GM19043 (cell line): ENCODE measurements at regions not wholly inside any gene's neighbourhood (a gene's known extent, or its start where the extent isn't known, plus 50 kb on each side); places are given as distances from the start of the nearest gene placed in this dataset.
"Not testable (repeated sequence)": the region's sequence is repeated elsewhere in the genome, so short reads cannot be mapped to it uniquely, and the experiment has no call there.

Experiments used
- ATAC-seq: cut with Tn5 transposase; IDR thresholded peaks from one replicate; pipeline ENCODE4 v1.9.1; 2021; ENCODE audit warnings: low read depth; ENCODE audit not compliant: unreplicated experiment

- ATAC-seq = no peak
Measured at GRCh38 chrX:40530509-40530908, 50.3 kb upstream of the ATP6AP2 start.

GRCh38 chrX:40527543-40527942, 53.2 kb upstream of the ATP6AP2 start:
- no peak for ATAC-seq

- ATAC-seq = no peak
Measured at GRCh38 chrX:40526412-40526811, 54.4 kb upstream of the ATP6AP2 start.

- ATAC-seq = not testable (repeated sequence)
Measured at GRCh38 chrX:40525901-40526300, 54.9 kb upstream of the ATP6AP2 start.

- ATAC-seq = no peak
Measured at GRCh38 chrX:40524423-40524822, 56.3 kb upstream of the ATP6AP2 start.

GRCh38 chrX:40523852-40524251, 56.9 kb upstream of the ATP6AP2 start:
- ATAC-seq = no peak

- ATAC-seq = no peak
Measured at GRCh38 chrX:40521868-40522450, 58.8 kb upstream of the ATP6AP2 start.

- ATAC-seq = no peak
Measured at GRCh38 chrX:40514376-40514775, 66.4 kb upstream of the ATP6AP2 start.

- ATAC-seq = no peak
Measured at GRCh38 chrX:40513835-40514234, 66.9 kb upstream of the ATP6AP2 start.

- ATAC-seq = no peak
Measured at GRCh38 chrX:40513012-40513411, 67.8 kb upstream of the ATP6AP2 start.

- no peak for ATAC-seq
Measured at GRCh38 chrX:40511258-40511657, 69.5 kb upstream of the ATP6AP2 start.

- ATAC-seq = no peak
Measured at GRCh38 chrX:40508560-40508959, 72.2 kb upstream of the ATP6AP2 start.

- ATAC-seq = no peak
Measured at GRCh38 chrX:40506201-40506985, 74.4 kb upstream of the ATP6AP2 start.

GRCh38 chrX:40504801-40505605, 75.8 kb upstream of the ATP6AP2 start:
- no peak for ATAC-seq

GRCh38 chrX:40503094-40503493, 77.7 kb upstream of the ATP6AP2 start:
- no peak for ATAC-seq

- no peak for ATAC-seq
Measured at GRCh38 chrX:40502688-40503087, 78.1 kb upstream of the ATP6AP2 start.

GRCh38 chrX:40501164-40501855, 79.5 kb upstream of the ATP6AP2 start:
- ATAC-seq = no peak

GRCh38 chrX:40496728-40497127, 84.0 kb upstream of the ATP6AP2 start:
- ATAC-seq = no peak

- no peak for ATAC-seq
Measured at GRCh38 chrX:40495659-40496058, 85.1 kb upstream of the ATP6AP2 start.

GRCh38 chrX:40494005-40494404, 86.8 kb upstream of the ATP6AP2 start:
- ATAC-seq = no peak

GRCh38 chrX:40488296-40488695, 92.5 kb upstream of the ATP6AP2 start:
- ATAC-seq = no peak
